GDM1 (cell line): ENCODE measurements at regions not wholly inside any gene's neighbourhood (a gene's known extent, or its start where the extent isn't known, plus 50 kb on each side); places are given as distances from the start of the nearest gene placed in this dataset.

Source experiments
- DNase-seq: peaks from one replicate; lab custom pipeline; 2025; lab: John Stamatoyannopoulos, UW

- DNase-seq: no peak
Measured at GRCh38 chr4:124529131-124529530, 183.4 kb downstream of the ANKRD50 start.

GRCh38 chr4:124530464-124531077 lies 182.0 kb downstream of the ANKRD50 start:
- DNase-seq: no peak

- DNase-seq: no peak
Measured at GRCh38 chr4:124534131-124534530, 178.4 kb downstream of the ANKRD50 start.

GRCh38 chr4:124535003-124535402 lies 177.5 kb downstream of the ANKRD50 start:
- DNase-seq: no peak

- DNase-seq: no peak
Measured at GRCh38 chr4:124536946-124537345, 175.6 kb downstream of the ANKRD50 start.

GRCh38 chr4:124537971-124538370 lies 174.6 kb downstream of the ANKRD50 start:
- DNase-seq: no peak

GRCh38 chr4:124540014-124540413 lies 172.5 kb downstream of the ANKRD50 start:
- DNase-seq: no peak

GRCh38 chr4:124541652-124542420 lies 170.7 kb downstream of the ANKRD50 start:
- no peak for DNase-seq

GRCh38 chr4:124555959-124556358 lies 156.6 kb downstream of the ANKRD50 start:
- DNase-seq: no peak

- no peak for DNase-seq
Measured at GRCh38 chr4:124564121-124564520, 148.4 kb downstream of the ANKRD50 start.

GRCh38 chr4:124565371-124565770 lies 147.2 kb downstream of the ANKRD50 start:
- DNase-seq: no peak

GRCh38 chr4:124566030-124566429 lies 146.5 kb downstream of the ANKRD50 start:
- DNase-seq: peak; percentile 4

- DNase-seq: no peak
Measured at GRCh38 chr4:124573056-124573455, 139.5 kb downstream of the ANKRD50 start.

- no peak for DNase-seq
Measured at GRCh38 chr4:124579896-124580295, 132.6 kb downstream of the ANKRD50 start.

GRCh38 chr4:124583797-124584196 lies 128.7 kb downstream of the ANKRD50 start:
- DNase-seq: no peak

- DNase-seq: no peak
Measured at GRCh38 chr4:124589786-124590185, 122.7 kb downstream of the ANKRD50 start.

GRCh38 chr4:124590480-124590879 lies 122.1 kb downstream of the ANKRD50 start:
- DNase-seq: no peak

- no peak for DNase-seq
Measured at GRCh38 chr4:124591637-124592036, 120.9 kb downstream of the ANKRD50 start.

GRCh38 chr4:124593494-124593893 lies 119.0 kb downstream of the ANKRD50 start:
- DNase-seq: no peak

GRCh38 chr4:124594945-124595344 lies 117.6 kb downstream of the ANKRD50 start:
- no peak for DNase-seq

- no peak for DNase-seq
Measured at GRCh38 chr4:124596816-124597215, 115.7 kb downstream of the ANKRD50 start.

GRCh38 chr4:124610211-124610610 lies 102.3 kb downstream of the ANKRD50 start:
- no peak for DNase-seq
